ENCODE measurements at regions not wholly inside any gene's neighbourhood (a gene's known extent, or its start where the extent isn't known, plus 50 kb on each side); places are given as distances from the start of the nearest gene placed in this dataset.

DNA sequence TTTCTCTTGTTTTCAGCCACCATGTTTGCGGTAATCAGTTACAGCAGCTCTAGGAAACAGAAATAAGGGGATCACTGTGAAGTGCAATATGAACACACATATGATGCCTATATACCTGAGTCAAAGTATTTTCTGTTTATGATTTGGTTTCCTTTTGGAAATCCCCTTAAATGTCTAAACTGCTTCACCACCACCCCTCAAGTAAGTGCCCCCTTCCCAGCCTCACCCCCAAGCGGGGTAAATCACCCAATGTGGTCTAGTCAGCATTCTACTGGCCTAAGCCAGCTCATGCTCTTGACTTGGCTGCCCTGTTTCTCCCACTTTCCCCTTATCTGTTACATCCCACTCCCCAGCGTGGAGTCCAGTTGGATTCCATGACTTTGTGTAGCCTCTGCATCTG, 176.5 kb downstream of the QDPR start:
- H3K4me2 ChIP-seq, result no peak overlapping the region
- no peak overlapping the region for H3K9ac ChIP-seq
- no peaks in the 10 kb centered on the region for H4K20me1 ChIP-seq (ENCODE audit: insufficient read depth)
- no peak overlapping the region for H3K27ac ChIP-seq
- no peaks in the 10 kb centered on the region for H3K36me3 ChIP-seq (ENCODE audit: insufficient read depth)
- H3K4me3 ChIP-seq (IDR thresholded peaks at IDR 0.05; ENCODE audit: insufficient read depth, low read depth, low read length), result no peak overlapping the region
- no peaks in the 10 kb centered on the region for H3K79me2 ChIP-seq (ENCODE audit: insufficient read depth, low read depth)
- TF ChIP-seq, protein P1, sequence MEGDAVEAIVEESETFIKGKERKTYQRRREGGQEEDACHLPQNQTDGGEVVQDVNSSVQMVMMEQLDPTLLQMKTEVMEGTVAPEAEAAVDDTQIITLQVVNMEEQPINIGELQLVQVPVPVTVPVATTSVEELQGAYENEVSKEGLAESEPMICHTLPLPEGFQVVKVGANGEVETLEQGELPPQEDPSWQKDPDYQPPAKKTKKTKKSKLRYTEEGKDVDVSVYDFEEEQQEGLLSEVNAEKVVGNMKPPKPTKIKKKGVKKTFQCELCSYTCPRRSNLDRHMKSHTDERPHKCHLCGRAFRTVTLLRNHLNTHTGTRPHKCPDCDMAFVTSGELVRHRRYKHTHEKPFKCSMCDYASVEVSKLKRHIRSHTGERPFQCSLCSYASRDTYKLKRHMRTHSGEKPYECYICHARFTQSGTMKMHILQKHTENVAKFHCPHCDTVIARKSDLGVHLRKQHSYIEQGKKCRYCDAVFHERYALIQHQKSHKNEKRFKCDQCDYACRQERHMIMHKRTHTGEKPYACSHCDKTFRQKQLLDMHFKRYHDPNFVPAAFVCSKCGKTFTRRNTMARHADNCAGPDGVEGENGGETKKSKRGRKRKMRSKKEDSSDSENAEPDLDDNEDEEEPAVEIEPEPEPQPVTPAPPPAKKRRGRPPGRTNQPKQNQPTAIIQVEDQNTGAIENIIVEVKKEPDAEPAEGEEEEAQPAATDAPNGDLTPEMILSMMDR (conservative IDR thresholded peaks at IDR 0.05; ENCODE audit: low read depth, low read length), result no peak
- no peaks in the 10 kb centered on the region for H3K27me3 ChIP-seq (ENCODE audit: insufficient read depth, low read depth)
- no peak overlapping the region for H2AFZ ChIP-seq (ENCODE audit: low read depth)
- no peaks in the 10 kb centered on the region for H3K4me1 ChIP-seq (ENCODE audit: low read depth, poor library complexity, severe bottlenecking)

DNA sequence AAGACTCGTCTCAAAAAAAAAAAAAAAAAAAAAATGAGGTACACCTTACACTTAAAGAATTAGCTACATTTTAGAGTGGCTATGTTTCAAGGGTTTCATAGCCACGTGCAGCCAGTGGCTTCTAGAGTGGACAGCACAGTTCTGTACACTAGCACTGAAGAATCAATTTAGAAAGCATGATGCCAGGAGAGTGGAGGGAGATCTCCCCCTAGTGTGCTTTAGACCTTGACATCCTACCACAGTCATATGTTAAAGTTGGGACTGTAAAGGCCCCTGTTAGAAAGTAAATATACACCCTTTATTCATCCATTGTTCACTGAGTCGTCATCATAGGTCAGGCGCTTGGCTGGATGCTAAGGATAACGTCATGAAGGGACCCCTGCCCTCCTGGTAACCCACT, 179.4 kb downstream of the QDPR start:
- Histone ChIP-seq H3K4me2 (no peak overlapping the region), H3K27me3 (ENCODE audit: insufficient read depth, low read depth) (no peaks in the 10 kb centered on the region), H3K27ac (no peak overlapping the region), H3K36me3 (ENCODE audit: insufficient read depth) (no peaks in the 10 kb centered on the region), H3K4me3 (IDR thresholded peaks at IDR 0.05; ENCODE audit: insufficient read depth, low read depth, low read length) (no peak overlapping the region), H3K4me1 (ENCODE audit: low read depth, poor library complexity, severe bottlenecking) (no peaks in the 10 kb centered on the region), H3K9ac (no peak overlapping the region), H4K20me1 (ENCODE audit: insufficient read depth) (no peaks in the 10 kb centered on the region), H3K79me2 (ENCODE audit: insufficient read depth, low read depth) (no peaks in the 10 kb centered on the region), H2AFZ (ENCODE audit: low read depth) (no peak overlapping the region)
- TF ChIP-seq, protein P1 (conservative IDR thresholded peaks at IDR 0.05; ENCODE audit: low read depth, low read length), result no peak

DNA sequence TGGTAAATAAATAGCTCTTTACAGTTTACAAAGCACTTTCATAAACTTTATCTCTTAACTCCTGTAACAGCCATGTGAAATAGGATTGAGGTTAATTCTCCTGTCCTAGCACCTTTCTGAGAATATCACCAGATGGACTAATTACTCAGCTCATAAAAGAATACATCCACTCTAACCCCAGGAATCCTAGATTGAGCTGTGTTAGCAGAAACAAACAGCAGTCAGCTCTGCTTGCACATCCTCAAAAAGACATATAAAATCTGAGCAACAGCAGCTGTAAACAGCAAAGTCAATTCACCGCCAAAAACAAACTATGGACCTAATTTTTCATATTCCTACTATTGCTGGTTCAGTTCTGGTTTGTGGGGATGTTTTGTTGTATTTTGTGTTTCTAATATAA, 182.8 kb downstream of the QDPR start:
- Histone ChIP-seq H4K20me1 (ENCODE audit: insufficient read depth) (no peaks in the 10 kb centered on the region), H3K4me2 (no peak overlapping the region), H3K4me3 (IDR thresholded peaks at IDR 0.05; ENCODE audit: insufficient read depth, low read depth, low read length) (no peak overlapping the region), H3K79me2 (ENCODE audit: insufficient read depth, low read depth) (no peaks in the 10 kb centered on the region), H3K27me3 (ENCODE audit: insufficient read depth, low read depth) (no peaks in the 10 kb centered on the region), H3K9ac (no peak overlapping the region), H3K4me1 (ENCODE audit: low read depth, poor library complexity, severe bottlenecking) (no peaks in the 10 kb centered on the region), H3K27ac (no peak overlapping the region), H2AFZ (ENCODE audit: low read depth) (no peak overlapping the region), H3K36me3 (ENCODE audit: insufficient read depth) (no peaks in the 10 kb centered on the region)
- TF ChIP-seq, protein P1 (conservative IDR thresholded peaks at IDR 0.05; ENCODE audit: low read depth, low read length), result no peak

GRCh38 chr4:17328141-17328815, 183.6 kb downstream of the QDPR start:
- Histone ChIP-seq H4K20me1 (ENCODE audit: insufficient read depth) (no peaks in the 10 kb centered on the region), H3K4me1 (ENCODE audit: low read depth, poor library complexity, severe bottlenecking) (no peaks in the 10 kb centered on the region), H3K79me2 (ENCODE audit: insufficient read depth, low read depth) (no peaks in the 10 kb centered on the region), H2AFZ (ENCODE audit: low read depth) (no peak overlapping the region), H3K27me3 (ENCODE audit: insufficient read depth, low read depth) (no peaks in the 10 kb centered on the region), H3K27ac (no peak overlapping the region), H3K4me3 (IDR thresholded peaks at IDR 0.05; ENCODE audit: insufficient read depth, low read depth, low read length) (no peak overlapping the region), H3K4me2 (no peak overlapping the region), H3K9ac (no peak overlapping the region), H3K36me3 (ENCODE audit: insufficient read depth) (no peaks in the 10 kb centered on the region)
- TF ChIP-seq, protein P1 (conservative IDR thresholded peaks at IDR 0.05; ENCODE audit: low read depth, low read length), result no peak
